SK-N-MC (cell line): ENCODE measurements at regions not wholly inside any gene's neighbourhood (a gene's known extent, or its start where the extent isn't known, plus 50 kb on each side); places are given as distances from the start of the nearest gene placed in this dataset.

Experiments
- EZH2 ChIP-seq: fragments of 200-600 bp; sonication (generic); IDR thresholded peaks from one replicate; pipeline ENCODE4 v1.6.1; 2017; ENCODE audit warnings: antibody characterized with exemption
- POLR2AphosphoS5 ChIP-seq: IDR thresholded peaks from 2 replicates; pipeline ENCODE4 v1.6.1; 2012; ENCODE audit warnings: mild to moderate bottlenecking, low read depth, low read length, borderline replicate concordance

DNA sequence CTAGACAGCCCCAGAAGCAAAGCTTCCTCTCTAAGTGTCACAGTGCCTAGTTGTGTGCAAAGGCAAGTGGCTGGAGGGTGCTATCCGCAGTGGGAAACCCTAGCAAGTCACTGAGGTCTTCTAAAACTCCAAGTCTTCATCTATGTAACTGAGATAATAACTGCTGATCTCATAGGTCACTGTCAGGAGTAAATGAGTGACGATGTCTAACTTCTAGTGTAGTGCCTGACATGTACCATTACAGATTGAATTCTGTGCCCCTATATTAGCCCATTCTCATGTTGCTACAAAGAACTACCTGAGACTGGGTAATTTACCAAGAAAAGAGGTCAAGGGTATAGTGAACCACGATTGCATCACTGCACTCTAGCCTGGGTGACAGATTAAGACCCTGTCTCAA lies 253.5 kb upstream of the JARID2 start:
- no peak for TF ChIP-seq EZH2
- no peak for TF ChIP-seq POLR2AphosphoS5
